GM12878 (cell line): ENCODE measurements at regions not wholly inside any gene's neighbourhood (a gene's known extent, or its start where the extent isn't known, plus 50 kb on each side); places are given as distances from the start of the nearest gene placed in this dataset.

Experiments
- CBX3 ChIP-seq: fragments of 200-600 bp; sonication (generic); IDR thresholded peaks from 2 replicates; pipeline ENCODE4 v1.6.1; 2016; ENCODE audit warnings: low read depth, borderline replicate concordance
- CEBPB ChIP-seq, 2 experiments: fragments of 150-350 bp in 1 of 2; IDR thresholded peaks; 2 replicates each; pipeline ENCODE4 v1.6.1; 2012 to 2014; ENCODE audit warnings: low read depth in 2 of 2, low read length in 2 of 2, borderline replicate concordance in 1 of 2, inconsistent platforms in 1 of 2
- CHD2 ChIP-seq: IDR thresholded peaks from 2 replicates; pipeline ENCODE4 v1.6.1; 2011; ENCODE audit warnings: low read depth, low read length, improper control_type of control experiment, borderline replicate concordance
- HDAC6 ChIP-seq: fragments of 200-600 bp; sonication (generic); IDR thresholded peaks from one replicate; pipeline ENCODE4 v1.8.0; 2017; ENCODE audit warnings: antibody characterized with exemption; ENCODE audit not compliant: unreplicated experiment
- TAF1 ChIP-seq: IDR thresholded peaks from 2 replicates; pipeline ENCODE4 v1.6.1; 2011; ENCODE audit warnings: mild to moderate bottlenecking, low read depth, low read length, borderline replicate concordance

DNA sequence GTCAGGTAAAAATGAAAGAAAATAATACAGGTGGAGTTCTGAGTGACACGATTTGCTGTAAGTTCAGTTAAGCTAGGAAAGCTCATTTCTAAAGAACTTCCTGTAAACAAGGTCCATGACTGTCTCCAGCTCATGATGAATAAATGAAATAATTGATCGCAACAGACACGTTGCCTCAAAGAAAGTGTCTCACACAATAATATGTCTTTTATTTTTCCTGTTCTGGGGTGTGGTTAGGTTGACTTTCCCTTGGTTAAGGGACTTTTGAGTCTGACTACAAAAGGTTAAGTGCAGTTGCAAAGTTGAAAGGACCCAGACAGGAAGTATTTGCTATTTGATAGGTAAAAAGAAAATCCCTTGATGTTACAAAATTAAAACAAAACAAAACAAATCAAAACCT, 304.2 kb upstream of the PRDM1 start:
- TF ChIP-seq HDAC6 (no peak), TAF1 (no peak), CBX3 (no peak), CEBPB (IDR thresholded peaks at IDR 0.05; ENCODE audit: borderline replicate concordance in 1 of 2, low read depth in 2 of 2, low read length in 2 of 2) (no peak), CHD2 (no peak)
